Body of pancreas (tissue), 4 donors: ENCODE measurements at regions not wholly inside any gene's neighbourhood (a gene's known extent, or its start where the extent isn't known, plus 50 kb on each side); places are given as distances from the start of the nearest gene placed in this dataset.

ENCODE experiments used
- ATAC-seq: fragments of 150-250 bp; one replicate; pipeline ENCODE4 v1.9.1; 2016
- DNase-seq, 4 donors: peaks; one replicate each; pipeline ENCODE4 v3.0.0-alpha.2; 2019
- H3K27ac ChIP-seq, 4 donors: fragments of 200-600 bp; sonication (generic); 1 replicate in 3 of 4; 2 replicates in 1 of 4; pipeline versions ENCODE4 v1.5.1 to v1.6.1; 2016 to 2019; ENCODE audit warnings: mild to moderate bottlenecking in 1 of 4, mixed read lengths in 1 of 4, moderate library complexity in 1 of 4
- H3K27me3 ChIP-seq, 2 donors: fragments of 200-600 bp; sonication (generic); one replicate each; pipeline ENCODE4 v1.6.0; 2016; ENCODE audit warnings: mild to moderate bottlenecking in 1 of 2
- H3K36me3 ChIP-seq, 2 donors: fragments of 200-600 bp; sonication (generic); replicated peaks in 1 of 2; 2 replicates each; pipeline ENCODE4 v1.5.1; 2016; ENCODE audit warnings: low read depth in 2 of 2; ENCODE audit not compliant: insufficient read depth in 1 of 2
- H3K4me1 ChIP-seq: fragments of 200-600 bp; sonication (generic); one replicate; pipeline ENCODE4 v1.6.0; 2016
- H3K4me3 ChIP-seq, 2 donors: fragments of 200-600 bp; sonication (generic); 1 replicate in 1 of 2; 2 replicates in 1 of 2; pipeline ENCODE4 v1.5.1; 2016 to 2019
- H3K9me3 ChIP-seq, 3 donors: fragments of 200-600 bp; sonication (generic); 1 replicate in 2 of 3; 2 replicates in 1 of 3; pipeline ENCODE4 v1.5.1; 2016
- POLR2A ChIP-seq, 3 donors: fragments of 450-650 bp; IDR thresholded peaks; one replicate each; pipeline ENCODE4 v1.6.1; 2016; ENCODE audit warnings: antibody characterized with exemption in 3 of 3, mild to moderate bottlenecking in 2 of 3
- WGBS, 2 donors: methylation state at CpG; one replicate each; pipeline ENCODE4 v1.1.5; 2017; 5-methylcytosine and 5-hydroxymethylcytosine counted together
- intact Hi-C: fragments of 100-400 bp; cut with DNase I; formaldehyde crosslinking; loops from one replicate; pipeline ENCODE4 v1.15.1; 2023
- TF ChIP-seq, protein P1 (sequence below), 7 experiments: fragments of 450-650 bp in 4 of 7; fragments of 200-600 bp in 3 of 7; sonication (generic) in 3 of 7; IDR thresholded peaks; one replicate each; pipeline ENCODE4 v1.5.1; 2016 to 2019; ENCODE audit warnings: antibody characterized with exemption in 7 of 7

DNA sequence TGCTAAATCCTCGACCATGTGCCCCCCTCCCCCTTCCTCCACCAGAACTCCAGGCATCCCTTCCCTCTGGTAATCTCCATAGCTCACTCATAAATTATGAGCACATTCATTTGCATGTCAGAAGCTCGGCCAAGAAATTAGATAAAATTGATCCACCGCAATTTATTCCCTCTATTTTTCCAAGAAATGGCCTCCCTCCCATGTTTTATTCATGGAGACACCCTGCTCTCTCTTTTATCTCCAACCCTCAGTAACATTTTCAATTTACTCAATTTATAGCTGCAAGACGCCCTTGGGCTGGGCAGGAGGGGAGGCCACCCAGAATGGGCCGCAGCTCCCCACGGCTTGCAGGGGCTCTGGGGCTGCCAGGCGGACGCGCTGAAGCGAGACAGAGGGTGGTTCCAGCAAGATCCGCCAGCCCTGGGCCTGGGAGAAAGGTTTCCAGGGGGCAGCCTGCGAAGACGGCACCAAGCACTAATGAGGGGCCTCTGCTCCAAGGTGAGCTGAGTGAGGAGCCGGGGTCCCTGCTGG is 54.7 kb upstream of the ZNF423 start:
- no peak for DNase-seq
- H3K27ac ChIP-seq = no peak overlapping the region
- ATAC-seq = no peak
- H3K4me3 ChIP-seq = no peak overlapping the region
- no peaks in the 10 kb centered on the region for H3K4me1 ChIP-seq
- intact Hi-C loops = loop anchor here (10.0 kb wide), 1 partner anchor 416 kb away; no protein-coding TSS in a partner anchor
- TF ChIP-seq, protein P1, sequence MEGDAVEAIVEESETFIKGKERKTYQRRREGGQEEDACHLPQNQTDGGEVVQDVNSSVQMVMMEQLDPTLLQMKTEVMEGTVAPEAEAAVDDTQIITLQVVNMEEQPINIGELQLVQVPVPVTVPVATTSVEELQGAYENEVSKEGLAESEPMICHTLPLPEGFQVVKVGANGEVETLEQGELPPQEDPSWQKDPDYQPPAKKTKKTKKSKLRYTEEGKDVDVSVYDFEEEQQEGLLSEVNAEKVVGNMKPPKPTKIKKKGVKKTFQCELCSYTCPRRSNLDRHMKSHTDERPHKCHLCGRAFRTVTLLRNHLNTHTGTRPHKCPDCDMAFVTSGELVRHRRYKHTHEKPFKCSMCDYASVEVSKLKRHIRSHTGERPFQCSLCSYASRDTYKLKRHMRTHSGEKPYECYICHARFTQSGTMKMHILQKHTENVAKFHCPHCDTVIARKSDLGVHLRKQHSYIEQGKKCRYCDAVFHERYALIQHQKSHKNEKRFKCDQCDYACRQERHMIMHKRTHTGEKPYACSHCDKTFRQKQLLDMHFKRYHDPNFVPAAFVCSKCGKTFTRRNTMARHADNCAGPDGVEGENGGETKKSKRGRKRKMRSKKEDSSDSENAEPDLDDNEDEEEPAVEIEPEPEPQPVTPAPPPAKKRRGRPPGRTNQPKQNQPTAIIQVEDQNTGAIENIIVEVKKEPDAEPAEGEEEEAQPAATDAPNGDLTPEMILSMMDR (IDR thresholded peaks at IDR 0.05) = no peak
- no peak for TF ChIP-seq POLR2A (IDR thresholded peaks at IDR 0.05)
- WGBS, 2 donors = 84 to 85% methylated on average over 5 to 11 of the region's 14 CpGs
- H3K36me3 ChIP-seq = no peaks in the 10 kb centered on the region
- H3K27me3 ChIP-seq = no peaks in the 10 kb centered on the region
- no peaks in the 10 kb centered on the region for H3K9me3 ChIP-seq

DNA sequence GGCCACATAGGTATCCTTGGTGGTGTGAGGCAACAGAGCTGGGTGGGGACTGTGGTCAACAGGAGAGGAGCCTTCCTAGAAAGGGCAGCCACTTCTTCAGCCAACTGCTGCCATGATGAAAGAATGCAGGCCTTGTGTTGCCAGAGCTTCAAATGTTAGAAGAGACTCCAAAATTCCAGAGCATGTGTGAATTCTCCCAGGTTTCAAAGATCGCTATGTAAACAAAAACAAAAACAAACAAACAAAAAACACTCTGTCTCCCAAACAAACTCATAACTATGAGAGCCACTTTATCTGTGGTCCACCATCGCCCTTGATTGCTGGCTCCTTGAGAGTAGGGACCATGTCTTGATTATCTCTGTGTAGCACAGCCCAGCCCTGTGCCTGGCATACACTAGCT is 55.5 kb upstream of the ZNF423 start:
- DNase-seq (no peak), ATAC-seq (no peak)
- H3K9me3 ChIP-seq = no peaks in the 10 kb centered on the region
- no peaks in the 10 kb centered on the region for H3K4me1 ChIP-seq
- no peaks in the 10 kb centered on the region for H3K27me3 ChIP-seq
- TF ChIP-seq POLR2A (IDR thresholded peaks at IDR 0.05) = no peak
- TF ChIP-seq, protein P1 (IDR thresholded peaks at IDR 0.05) = no peak
- 82 to 87% methylated on average over 2 of the region's 2 CpGs for WGBS, 2 donors
- no peaks in the 10 kb centered on the region for H3K36me3 ChIP-seq
- H3K27ac ChIP-seq = no peak overlapping the region
- H3K4me3 ChIP-seq = no peak overlapping the region
- intact Hi-C loops = loop anchor here (10.0 kb wide), 1 partner anchor 417 kb away; no protein-coding TSS in a partner anchor

DNA sequence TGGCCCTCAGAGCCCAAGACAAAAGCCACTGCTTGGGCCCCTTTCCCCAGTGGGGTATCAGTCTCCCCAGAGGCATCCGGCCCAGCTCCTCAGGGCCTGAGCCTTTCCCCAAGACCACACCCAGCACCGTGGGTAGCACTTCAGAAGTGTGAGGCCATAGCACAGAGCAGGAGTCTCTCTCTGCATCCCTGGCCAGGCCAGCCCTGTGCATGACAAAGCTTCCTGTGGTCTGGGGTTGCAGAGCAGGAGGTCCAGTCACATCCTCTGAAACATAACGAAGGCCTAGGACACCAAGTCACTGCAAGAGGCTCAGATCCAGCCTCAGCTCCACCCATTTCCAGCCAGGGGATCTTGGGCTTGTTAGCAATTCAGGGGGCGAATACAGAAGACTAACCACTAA is 56.8 kb upstream of the ZNF423 start:
- ATAC-seq (no peak), DNase-seq (no peak)
- no peaks in the 10 kb centered on the region for H3K9me3 ChIP-seq
- WGBS, 2 donors = 75 to 82% methylated on average over 3 to 4 of the region's 4 CpGs
- H3K4me1 ChIP-seq = no peaks in the 10 kb centered on the region
- H3K27me3 ChIP-seq = no peaks in the 10 kb centered on the region
- H3K36me3 ChIP-seq = no peaks in the 10 kb centered on the region
- intact Hi-C loops = loop anchor here (10.0 kb wide), 1 partner anchor 418 kb away; no protein-coding TSS in a partner anchor
- H3K4me3 ChIP-seq = no peak overlapping the region
- no peak overlapping the region for H3K27ac ChIP-seq
- TF ChIP-seq, protein P1 (IDR thresholded peaks at IDR 0.05) = no peak
- TF ChIP-seq POLR2A (IDR thresholded peaks at IDR 0.05) = no peak

DNA sequence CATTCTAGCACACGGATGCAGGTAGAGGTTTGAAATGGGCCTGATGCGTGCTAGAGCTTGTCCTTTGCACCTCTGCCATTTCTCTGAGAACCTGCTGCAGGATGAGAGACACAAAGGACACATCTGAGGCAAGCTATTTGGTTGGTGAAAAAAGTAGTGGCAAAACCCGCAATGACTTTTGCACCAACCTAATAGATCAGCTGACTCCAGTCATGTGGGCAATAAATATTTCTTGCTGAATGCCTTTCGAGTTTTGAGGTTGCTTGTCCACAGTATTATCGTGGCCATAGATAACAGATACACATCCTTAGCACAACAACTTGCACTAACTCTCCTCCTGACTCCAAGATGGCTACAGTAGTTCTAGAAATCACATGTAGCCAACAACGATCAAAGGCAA is 57.8 kb upstream of the ZNF423 start:
- WGBS, 2 donors = 70 to 76% methylated on average over 6 of the region's 6 CpGs
- TF ChIP-seq, protein P1 (IDR thresholded peaks at IDR 0.05) = no peak
- TF ChIP-seq POLR2A (IDR thresholded peaks at IDR 0.05) = no peak
- no peaks in the 10 kb centered on the region for H3K4me1 ChIP-seq
- no peak overlapping the region for H3K4me3 ChIP-seq
- intact Hi-C loops = loop anchor here (10.0 kb wide), 1 partner anchor 419 kb away; no protein-coding TSS in a partner anchor
- no peak for DNase-seq
- no peak overlapping the region for H3K27ac ChIP-seq
- no peaks in the 10 kb centered on the region for H3K27me3 ChIP-seq
- no peak for ATAC-seq
- no peaks in the 10 kb centered on the region for H3K36me3 ChIP-seq
- H3K9me3 ChIP-seq = no peaks in the 10 kb centered on the region

DNA sequence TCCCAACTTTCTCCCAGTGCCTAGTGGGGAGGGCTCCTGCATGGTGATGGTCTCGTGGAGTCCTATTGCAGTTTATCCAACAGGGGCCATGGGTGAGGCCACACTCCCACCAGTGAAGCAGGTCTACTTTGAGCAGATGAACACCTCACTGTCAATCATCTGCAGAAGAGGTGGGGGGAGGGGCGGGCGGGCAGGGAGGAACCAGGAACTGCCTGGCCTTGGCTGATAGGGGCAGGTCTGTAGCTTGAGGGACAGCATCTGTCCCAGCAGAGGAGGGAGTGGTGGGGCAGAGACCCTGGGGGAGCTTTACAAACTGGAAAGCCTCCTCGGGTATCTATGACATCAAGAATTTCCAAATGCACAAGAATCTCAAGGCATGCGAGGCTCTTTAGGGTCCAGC is 58.7 kb upstream of the ZNF423 start:
- intact Hi-C loops = loop anchor here (5.0 to 10.0 kb wide), 2 partner anchors 420 to 502 kb away; no protein-coding TSS in a partner anchor
- no peak for TF ChIP-seq POLR2A (IDR thresholded peaks at IDR 0.05)
- TF ChIP-seq, protein P1 (IDR thresholded peaks at IDR 0.05) = no peak
- Histone ChIP-seq H3K27me3 (no peaks in the 10 kb centered on the region), H3K4me3 (no peak overlapping the region), H3K27ac (no peak overlapping the region), H3K9me3 (no peaks in the 10 kb centered on the region), H3K4me1 (no peaks in the 10 kb centered on the region), H3K36me3 (no peaks in the 10 kb centered on the region)
- DNase-seq (no peak), ATAC-seq (no peak)
- WGBS, 2 donors = 60 to 63% methylated on average over 5 of the region's 5 CpGs
